Liver (tissue), 8 donors: ENCODE measurements at regions not wholly inside any gene's neighbourhood (a gene's known extent, or its start where the extent isn't known, plus 50 kb on each side); places are given as distances from the start of the nearest gene placed in this dataset.
A peak's percentile ranks its signal among the peaks of the same experiment; 100 is the strongest.

Experiments
- DNase-seq: peaks from one replicate; pipeline ENCODE4 v3.0.0-alpha.2; 2017; ENCODE audit warnings: low spot score
- H3K27ac ChIP-seq, 2 donors: one replicate each; pipeline ENCODE4 v1.7.0; 2013; ENCODE audit warnings: inconsistent platforms in 2 of 2, low read length in 2 of 2, control low read depth in 1 of 2, low read depth in 1 of 2, mild to moderate bottlenecking in 1 of 2
- H3K27me3 ChIP-seq, 4 donors: one replicate each; pipeline versions ENCODE4 v1.6.1 to v1.7.0; 2013; ENCODE audit warnings: low read length in 3 of 4, inconsistent platforms in 1 of 4, mild to moderate bottlenecking in 1 of 4, moderate library complexity in 1 of 4; ENCODE audit not compliant: control insufficient read depth in 4 of 4, insufficient read depth in 4 of 4
- H3K36me3 ChIP-seq, 4 donors: one replicate each; pipeline versions ENCODE4 v1.6.1 to v1.7.0; 2013; ENCODE audit warnings: low read length in 3 of 4, mild to moderate bottlenecking in 3 of 4, low read depth in 1 of 4, moderate library complexity in 1 of 4; ENCODE audit not compliant: control insufficient read depth in 4 of 4, insufficient read depth in 3 of 4
- H3K4me1 ChIP-seq, 4 donors: one replicate each; pipeline versions ENCODE4 v1.6.1 to v1.7.0; 2013; ENCODE audit warnings: low read length in 3 of 4, mild to moderate bottlenecking in 3 of 4, moderate library complexity in 1 of 4; ENCODE audit not compliant: control insufficient read depth in 4 of 4, insufficient read depth in 4 of 4
- H3K4me3 ChIP-seq, 3 donors: one replicate each; pipeline versions ENCODE4 v1.6.1 to v1.7.0; 2013; ENCODE audit warnings: low read length in 3 of 3, control low read depth in 1 of 3, low read depth in 1 of 3, mild to moderate bottlenecking in 1 of 3
- H3K9ac ChIP-seq, 2 donors: one replicate each; pipeline ENCODE4 v1.7.0; 2013; ENCODE audit warnings: low read length in 2 of 2, mild to moderate bottlenecking in 2 of 2, moderate library complexity in 2 of 2, control low read depth in 1 of 2, low read depth in 1 of 2
- H3K9me3 ChIP-seq, 4 donors: one replicate each; pipeline versions ENCODE4 v1.6.1 to v1.7.0; 2013; ENCODE audit warnings: low read length in 3 of 4; ENCODE audit not compliant: control insufficient read depth in 4 of 4
- ATF3 ChIP-seq: IDR thresholded peaks from 2 replicates; pipeline ENCODE4 v1.6.1; 2016; ENCODE audit warnings: antibody characterized with exemption
- CTCF ChIP-seq: fragments of 150-350 bp; IDR thresholded peaks from 2 replicates; pipeline ENCODE4 v1.5.1; 2017; ENCODE audit warnings: improper control_type of control experiment, low read depth, low read length; ENCODE audit not compliant: missing input control
- FOXA1 ChIP-seq: IDR thresholded peaks from 2 replicates; pipeline ENCODE4 v1.6.1; 2016; ENCODE audit warnings: antibody characterized with exemption
- FOXA2 ChIP-seq: IDR thresholded peaks from 2 replicates; pipeline ENCODE4 v1.6.1; 2016; ENCODE audit warnings: antibody characterized with exemption
- GABPA ChIP-seq, 2 donors: IDR thresholded peaks in 1 of 2; conservative IDR thresholded peaks in 1 of 2; 2 replicates each; pipeline ENCODE4 v1.6.1; 2016; ENCODE audit warnings: antibody characterized with exemption in 2 of 2, mild to moderate bottlenecking in 1 of 2, moderate library complexity in 1 of 2
- HNF4A ChIP-seq, 2 donors: conservative IDR thresholded peaks; 2 replicates each; pipeline ENCODE4 v1.6.1; 2016; ENCODE audit warnings: antibody characterized with exemption in 2 of 2, mild to moderate bottlenecking in 2 of 2
- JUND ChIP-seq, 2 donors: IDR thresholded peaks; 2 replicates each; pipeline ENCODE4 v1.6.1; 2016; ENCODE audit warnings: antibody characterized with exemption in 2 of 2
- RAD21 ChIP-seq, 2 donors: IDR thresholded peaks; 2 replicates each; pipeline ENCODE4 v1.6.1; 2016; ENCODE audit warnings: antibody characterized with exemption in 2 of 2, mild to moderate bottlenecking in 2 of 2
- REST ChIP-seq: IDR thresholded peaks from 2 replicates; pipeline ENCODE4 v1.6.1; 2016; ENCODE audit warnings: antibody characterized with exemption, mild to moderate bottlenecking
- RXRA ChIP-seq, 2 donors: IDR thresholded peaks; 2 replicates each; pipeline ENCODE4 v1.6.1; 2017 to 2018; ENCODE audit warnings: antibody characterized with exemption in 2 of 2, mild to moderate bottlenecking in 1 of 2
- TAF1 ChIP-seq: conservative IDR thresholded peaks from 2 replicates; pipeline ENCODE4 v1.6.1; 2016; ENCODE audit warnings: antibody characterized with exemption, mild to moderate bottlenecking
- ZBTB33 ChIP-seq: IDR thresholded peaks from 2 replicates; pipeline ENCODE4 v1.6.1; 2016; ENCODE audit warnings: antibody characterized with exemption
- WGBS: extraction: QIAGEN DNeasy Blood & Tissue Kit; methylation state at CpG from one replicate; pipeline ENCODE4 v1.1.7; 2013; 5-methylcytosine and 5-hydroxymethylcytosine counted together
- donor health status: healthy.
- donor health status: healthy.
- donor health status: healthy.
- donor health status: healthy.
- donor health status: healthy.

GRCh38 chr6:134527108-134527787 lies 209.3 kb upstream of the SGK1 start:
- no peak for DNase-seq
- Histone ChIP-seq H3K9me3 (no peaks in the 10 kb centered on the region), H3K9ac (no peak overlapping the region), H3K27me3 (no peaks in the 10 kb centered on the region), H3K27ac (peak overlapping the region in 1 of 2 donors; percentile 28), H3K4me1 (peaks cover 6 to 26% (median 13%) of the 10 kb centered on the region in 4 donors), H3K36me3 (no peaks in the 10 kb centered on the region), H3K4me3 (no peak overlapping the region)
- 83% methylated on average over 3 of the region's 3 CpGs for WGBS
- TF ChIP-seq TAF1 (no peak), CTCF (no peak), GABPA (IDR thresholded peaks at IDR 0.05 in 1 of 2, conservative IDR thresholded peaks at IDR 0.05 in 1 of 2) (no peak), HNF4A (conservative IDR thresholded peaks at IDR 0.05) (no peak), JUND (IDR thresholded peaks at IDR 0.05) (no peak), FOXA2 (no peak), ATF3 (no peak), RXRA (IDR thresholded peaks at IDR 0.05) (no peak), REST (no peak), RAD21 (IDR thresholded peaks at IDR 0.05) (no peak)

GRCh38 chr6:134525190-134525868 lies 207.4 kb upstream of the SGK1 start:
- TF ChIP-seq ZBTB33: no peak
- no peak for TF ChIP-seq FOXA1
- TF ChIP-seq REST: no peak
- TF ChIP-seq RXRA (IDR thresholded peaks at IDR 0.05): peak in 1 of 2 donors; percentile 29
- TF ChIP-seq TAF1: no peak
- no peak for DNase-seq
- Histone ChIP-seq H3K9ac (no peak overlapping the region), H3K9me3 (no peaks in the 10 kb centered on the region), H3K36me3 (no peaks in the 10 kb centered on the region), H3K27ac (peak overlapping the region; percentile 54 to 83), H3K4me1 (peaks cover 8 to 40% (median 22%) of the 10 kb centered on the region in 4 donors), H3K4me3 (no peak overlapping the region), H3K27me3 (no peaks in the 10 kb centered on the region)
